Middle frontal gyrus (tissue), 1 donor: ENCODE measurements at regions not wholly inside any gene's neighbourhood (a gene's known extent, or its start where the extent isn't known, plus 50 kb on each side); places are given as distances from the start of the nearest gene placed in this dataset.

ENCODE experiments used
- DNase-seq: peaks from one replicate; pipeline ENCODE4 v3.0.0-alpha.2; 2015; ENCODE audit warnings: low spot score; ENCODE audit errors: extremely low spot score

GRCh38 chr2:19460761-19461160 lies 102.3 kb upstream of the OSR1 start:
- DNase-seq = no peak

- DNase-seq = no peak
These were observed 100.1 kb upstream of the OSR1 start for GRCh38 chr2:19458427-19459003.

- DNase-seq = no peak
These were observed 99.4 kb upstream of the OSR1 start for GRCh38 chr2:19457809-19458208.

GRCh38 chr2:19456705-19457309 lies 98.4 kb upstream of the OSR1 start:
- DNase-seq = no peak

GRCh38 chr2:19454125-19454524 lies 95.7 kb upstream of the OSR1 start:
- no peak for DNase-seq

- DNase-seq = no peak
These were observed 84.3 kb upstream of the OSR1 start for GRCh38 chr2:19442731-19443130.

GRCh38 chr2:19439081-19439480 lies 80.7 kb upstream of the OSR1 start:
- DNase-seq = no peak

- no peak for DNase-seq
These were observed 77.4 kb upstream of the OSR1 start for GRCh38 chr2:19435815-19436214.

GRCh38 chr2:19434413-19434812 lies 76.0 kb upstream of the OSR1 start:
- DNase-seq = no peak

GRCh38 chr2:19426941-19427340 lies 68.5 kb upstream of the OSR1 start:
- DNase-seq = no peak

GRCh38 chr2:19426144-19426543 lies 67.7 kb upstream of the OSR1 start:
- DNase-seq = no peak

GRCh38 chr2:19425419-19425818 lies 67.0 kb upstream of the OSR1 start:
- DNase-seq = no peak

- DNase-seq = no peak
These were observed 60.9 kb upstream of the OSR1 start for GRCh38 chr2:19419211-19419880.

GRCh38 chr2:19416784-19417684 lies 58.6 kb upstream of the OSR1 start:
- no peak for DNase-seq

- DNase-seq = no peak
These were observed 57.7 kb upstream of the OSR1 start for GRCh38 chr2:19416083-19416482.

GRCh38 chr2:19409046-19409445 lies 50.6 kb upstream of the OSR1 start:
- DNase-seq = no peak

- no peak for DNase-seq
These were observed 50.2 kb upstream of the OSR1 start for GRCh38 chr2:19408592-19408991.
